Activated T-cell treated with anti-CD3 and anti-CD28 coated beads, Interleukin-2, amount 50 U/mL, for 24 hours (primary cell): ENCODE measurements at regions not wholly inside any gene's neighbourhood (a gene's known extent, or its start where the extent isn't known, plus 50 kb on each side); places are given as distances from the start of the nearest gene placed in this dataset.

Experiments used
- DNase-seq: peaks from one replicate; pipeline ENCODE4 v3.0.0-alpha.2; 2020
- H3K27ac Mint-ChIP-seq: 2 replicates; pipeline ENCODE4 v1.8.0; 2020; ENCODE audit warnings: mild to moderate bottlenecking, mixed read lengths
- H3K27me3 Mint-ChIP-seq: 2 replicates; pipeline ENCODE4 v1.8.0; 2020; ENCODE audit warnings: mixed read lengths
- H3K36me3 Mint-ChIP-seq: 2 replicates; pipeline ENCODE4 v1.8.0; 2020; ENCODE audit warnings: low read depth, mixed read lengths
- H3K4me1 Mint-ChIP-seq: 2 replicates; pipeline ENCODE4 v1.8.0; 2020; ENCODE audit warnings: low read depth, mixed read lengths
- H3K4me3 Mint-ChIP-seq: 2 replicates; pipeline ENCODE4 v1.8.0; 2020; ENCODE audit warnings: mild to moderate bottlenecking, moderate library complexity, mixed read lengths
- H3K9me3 Mint-ChIP-seq: 2 replicates; pipeline ENCODE4 v1.8.0; 2020; ENCODE audit warnings: mixed read lengths

DNA sequence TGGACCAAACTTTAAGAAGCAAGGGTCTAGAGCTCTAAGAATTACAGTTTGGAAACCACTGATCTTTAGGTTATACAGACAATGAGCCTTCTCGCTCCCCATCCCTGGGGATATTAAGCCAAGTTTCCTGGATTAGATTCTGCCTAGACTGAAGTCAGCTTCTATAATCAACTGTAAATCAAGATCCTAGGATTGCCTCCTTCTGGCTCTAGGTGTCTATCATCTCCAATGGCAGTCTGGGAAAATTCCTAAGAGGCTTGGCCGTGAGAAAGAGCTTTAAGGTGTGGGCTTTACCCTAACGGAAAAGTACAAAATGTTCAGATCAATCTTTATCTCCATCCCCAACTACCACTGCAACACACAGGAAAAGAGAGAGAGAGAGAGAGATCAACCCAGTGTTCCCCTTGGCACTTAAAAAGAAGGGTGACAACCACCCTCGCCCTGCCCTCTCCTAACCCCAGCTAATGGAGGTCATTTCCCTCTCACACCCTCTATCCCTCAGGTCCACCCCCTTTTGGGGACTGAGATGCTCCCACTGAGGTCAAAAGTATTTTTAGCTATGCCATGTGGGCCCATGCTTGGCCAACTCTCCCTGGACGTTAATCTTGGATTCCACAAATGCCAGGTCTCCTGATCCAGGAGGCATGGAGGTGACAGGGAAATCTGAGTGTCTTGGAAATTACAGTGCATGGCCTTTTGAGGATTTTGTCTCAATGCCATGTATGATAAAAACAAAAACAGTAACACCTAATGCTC lies 202.8 kb upstream of the BCL6 start:
- DNase-seq: no peak
- no peaks in the 10 kb centered on the region for H3K9me3 Mint-ChIP-seq
- H3K4me3 Mint-ChIP-seq: no peak overlapping the region
- no peaks in the 10 kb centered on the region for H3K27me3 Mint-ChIP-seq
- peaks cover 9% of the 10 kb centered on the region for H3K4me1 Mint-ChIP-seq
- H3K27ac Mint-ChIP-seq: no peak overlapping the region
- H3K36me3 Mint-ChIP-seq: no peaks in the 10 kb centered on the region

DNA sequence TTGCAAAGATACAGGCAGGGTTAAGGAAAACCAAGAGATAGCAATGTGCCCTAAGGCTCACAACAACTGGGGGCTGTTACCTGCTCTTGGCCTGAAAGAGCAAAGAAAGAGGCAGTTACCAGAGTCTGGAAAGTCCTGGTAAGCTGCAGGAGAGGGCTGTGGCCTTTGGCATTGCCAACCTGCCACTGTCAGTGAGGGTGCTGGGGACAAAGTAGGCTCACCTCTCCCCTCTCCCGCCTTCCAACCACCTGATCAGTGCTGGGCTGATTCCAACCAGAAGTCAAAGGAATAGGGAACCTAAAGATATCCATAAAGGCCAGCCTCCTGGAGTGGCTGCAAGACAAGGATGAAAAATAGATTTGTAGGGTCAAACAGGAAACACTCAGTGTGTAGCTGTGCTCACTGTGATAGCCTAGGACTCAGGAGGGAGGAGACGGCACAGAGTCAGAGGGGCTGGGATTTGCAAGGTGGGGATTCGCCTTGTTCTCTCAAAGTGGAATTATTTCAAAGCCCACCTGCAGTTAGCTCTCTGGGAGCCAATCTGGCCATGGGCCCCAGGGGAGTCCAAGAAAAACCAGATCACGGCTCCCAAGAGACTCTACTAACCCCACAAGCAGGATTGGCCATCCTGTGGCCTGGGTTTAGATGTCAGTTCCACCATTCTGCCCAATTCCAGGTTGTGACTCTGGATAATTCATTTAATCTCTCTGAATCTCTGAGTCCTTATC lies 204.0 kb upstream of the BCL6 start:
- no peak for DNase-seq
- no peaks in the 10 kb centered on the region for H3K27me3 Mint-ChIP-seq
- no peak overlapping the region for H3K27ac Mint-ChIP-seq
- H3K9me3 Mint-ChIP-seq: no peaks in the 10 kb centered on the region
- H3K4me3 Mint-ChIP-seq: no peak overlapping the region
- no peaks in the 10 kb centered on the region for H3K36me3 Mint-ChIP-seq
- H3K4me1 Mint-ChIP-seq: peaks cover 11% of the 10 kb centered on the region

DNA sequence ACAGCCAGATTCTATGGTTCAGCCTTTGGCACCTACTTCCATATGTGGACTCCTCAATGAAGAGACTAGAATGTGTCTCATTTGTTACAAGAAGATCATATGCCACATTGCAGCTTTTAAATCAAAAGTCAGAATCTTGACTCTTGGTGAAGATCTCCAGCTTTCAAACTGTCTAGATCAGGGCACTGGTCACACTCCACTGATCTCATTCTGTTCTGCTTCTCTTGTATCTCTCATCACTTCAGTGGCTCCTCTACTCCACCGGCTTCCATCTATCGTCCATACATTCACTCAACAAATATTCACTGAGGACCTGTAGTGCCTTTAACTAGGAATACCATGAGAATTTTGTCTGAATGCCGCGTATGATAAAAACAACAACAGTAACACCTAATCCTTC lies 203.3 kb upstream of the LPP start:
- Mint-ChIP-seq H3K27ac (no peak overlapping the region), H3K27me3 (no peaks in the 10 kb centered on the region), H3K9me3 (no peaks in the 10 kb centered on the region), H3K4me3 (no peak overlapping the region), H3K36me3 (no peaks in the 10 kb centered on the region), H3K4me1 (peaks cover 23% of the 10 kb centered on the region)
- no peak for DNase-seq

DNA sequence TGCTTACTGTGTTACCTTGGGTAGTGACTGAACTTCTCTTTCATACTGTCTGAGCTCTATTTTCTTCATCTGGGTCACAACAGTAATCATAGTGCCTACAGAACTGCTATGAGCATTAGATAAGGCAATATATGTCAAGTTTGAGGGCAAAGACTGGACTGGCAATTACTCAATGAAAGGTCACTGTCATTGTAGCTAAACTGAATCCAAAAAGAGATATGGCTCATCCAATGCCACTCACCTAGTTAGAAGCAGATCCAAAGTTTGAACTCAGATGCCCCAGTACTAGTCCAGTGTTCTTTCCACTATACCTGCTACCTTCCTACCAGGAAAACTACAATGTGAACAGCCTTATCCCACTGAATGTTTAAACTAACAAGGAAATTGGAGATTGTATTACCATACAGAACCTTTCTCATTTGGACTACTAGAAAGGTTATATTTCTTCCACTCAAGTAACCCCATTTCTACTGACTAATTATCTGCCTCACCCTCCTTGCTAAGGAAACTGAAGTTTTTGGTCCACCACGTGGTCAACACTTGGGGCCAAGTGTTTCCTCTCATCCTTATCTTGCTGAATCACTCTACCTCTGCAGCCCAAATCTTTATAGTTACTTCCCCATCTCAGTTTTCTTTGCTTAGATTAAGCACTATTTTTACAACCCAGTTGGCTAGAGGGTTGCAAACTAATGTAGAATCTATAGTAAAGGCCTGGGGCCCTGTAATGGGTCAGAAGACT lies 202.3 kb upstream of the LPP start:
- Mint-ChIP-seq H3K9me3 (no peaks in the 10 kb centered on the region), H3K27me3 (no peaks in the 10 kb centered on the region), H3K4me1 (peaks cover 31% of the 10 kb centered on the region), H3K4me3 (no peak overlapping the region), H3K27ac (no peak overlapping the region), H3K36me3 (no peaks in the 10 kb centered on the region)
- DNase-seq: no peak

DNA sequence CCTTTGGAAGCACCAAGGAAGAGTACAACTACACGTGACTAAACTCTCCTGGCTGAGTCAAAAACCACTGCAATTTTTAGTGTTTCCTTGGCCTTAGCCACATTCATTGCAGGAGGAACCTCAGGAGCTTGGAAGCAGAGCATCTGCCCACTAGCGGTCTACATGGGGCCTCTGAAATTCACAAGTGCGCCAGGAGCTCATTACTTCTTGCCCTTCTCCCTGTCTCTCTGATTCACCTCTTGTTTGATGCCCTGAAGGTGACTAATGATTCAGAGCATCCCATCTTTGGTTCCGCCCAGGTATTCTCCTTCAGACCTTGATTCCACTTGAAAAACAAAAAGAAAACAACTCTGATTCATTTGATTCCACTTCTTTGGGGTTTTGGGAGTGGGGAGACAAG lies 201.1 kb upstream of the LPP start:
- Mint-ChIP-seq H3K36me3 (no peaks in the 10 kb centered on the region), H3K9me3 (no peaks in the 10 kb centered on the region), H3K4me1 (peaks cover 42% of the 10 kb centered on the region), H3K4me3 (no peak overlapping the region), H3K27ac (no peak overlapping the region), H3K27me3 (no peaks in the 10 kb centered on the region)
- DNase-seq: no peak

DNA sequence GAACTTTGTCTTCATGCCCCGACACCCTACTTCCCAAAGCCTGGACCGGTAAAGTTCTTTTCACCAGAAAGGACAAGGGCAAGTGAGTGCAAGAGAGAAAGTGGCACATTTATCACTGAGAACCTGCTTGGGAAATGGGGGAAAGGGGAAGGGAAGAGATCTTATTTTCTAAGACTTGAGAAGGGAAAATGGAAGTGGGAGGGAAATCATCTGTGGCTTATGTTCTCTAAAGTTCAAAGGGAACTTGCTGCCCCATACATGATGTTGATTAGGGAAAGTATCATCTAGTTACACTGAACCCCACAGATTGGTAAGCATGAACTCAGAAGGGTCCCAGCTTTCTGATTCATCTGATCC lies 199.5 kb upstream of the LPP start:
- DNase-seq: no peak
- H3K27me3 Mint-ChIP-seq: no peaks in the 10 kb centered on the region
- no peak overlapping the region for H3K27ac Mint-ChIP-seq
- no peaks in the 10 kb centered on the region for H3K9me3 Mint-ChIP-seq
- H3K36me3 Mint-ChIP-seq: no peaks in the 10 kb centered on the region
- H3K4me3 Mint-ChIP-seq: no peak overlapping the region
- H3K4me1 Mint-ChIP-seq: peaks cover 56% of the 10 kb centered on the region

DNA sequence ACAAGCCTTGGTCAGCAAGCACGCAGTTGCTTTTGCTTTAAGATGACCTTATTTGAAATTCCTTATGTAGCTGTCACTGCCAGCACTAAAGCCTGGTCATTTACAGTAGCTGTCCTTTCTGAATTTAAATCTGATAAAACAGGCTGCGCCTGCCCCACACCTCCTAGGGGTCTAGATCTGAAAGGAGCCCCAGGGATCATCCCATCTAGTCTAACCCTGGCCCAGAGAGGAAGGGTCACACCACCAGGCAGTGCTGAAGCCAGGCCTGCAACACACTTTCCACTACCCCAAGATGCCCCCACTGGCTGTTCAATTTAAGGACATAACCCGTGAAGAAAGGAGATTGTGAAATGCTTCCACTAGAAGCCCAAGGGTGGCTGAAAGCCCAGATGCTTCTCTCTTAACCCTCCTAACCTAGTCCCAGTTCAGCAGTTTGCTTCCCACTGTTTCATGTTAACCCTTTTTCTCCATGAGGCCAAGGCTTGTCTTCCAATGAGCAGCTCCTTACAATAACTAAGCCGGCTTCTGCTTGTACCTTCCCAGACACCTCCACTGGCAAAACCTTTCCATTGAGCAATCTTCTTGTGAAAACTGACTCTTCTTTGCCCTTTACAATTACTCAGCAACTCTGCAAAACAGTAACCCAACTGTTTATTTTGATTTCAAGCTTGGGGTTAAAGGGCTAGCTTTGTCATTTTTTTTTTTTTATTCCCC lies 198.9 kb upstream of the LPP start:
- Mint-ChIP-seq H3K36me3 (no peaks in the 10 kb centered on the region), H3K27me3 (no peaks in the 10 kb centered on the region), H3K4me3 (no peak overlapping the region), H3K9me3 (no peaks in the 10 kb centered on the region), H3K27ac (no peak overlapping the region), H3K4me1 (peaks cover 57% of the 10 kb centered on the region)
- no peak for DNase-seq

DNA sequence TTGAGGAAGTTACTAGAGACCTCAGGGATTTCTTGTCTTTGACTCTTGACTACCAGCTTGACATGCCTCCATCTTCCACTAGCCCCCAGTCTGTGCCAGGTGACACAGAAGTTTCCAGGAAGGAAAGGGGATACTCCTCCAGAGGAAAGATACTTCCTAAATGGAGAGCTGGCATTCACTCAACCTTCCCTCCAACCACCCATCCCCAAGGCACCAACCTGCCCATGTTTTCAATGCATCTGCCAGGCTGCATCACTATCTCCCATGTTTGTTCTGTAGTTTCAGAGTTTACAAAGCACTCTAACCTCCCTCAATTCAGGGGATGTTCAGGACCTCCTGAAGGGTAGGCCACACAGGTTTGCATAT lies 198.4 kb upstream of the LPP start:
- no peak for DNase-seq
- H3K27me3 Mint-ChIP-seq: no peaks in the 10 kb centered on the region
- no peaks in the 10 kb centered on the region for H3K36me3 Mint-ChIP-seq
- H3K27ac Mint-ChIP-seq: no peak overlapping the region
- H3K9me3 Mint-ChIP-seq: no peaks in the 10 kb centered on the region
- H3K4me3 Mint-ChIP-seq: no peak overlapping the region
- H3K4me1 Mint-ChIP-seq: peaks cover 57% of the 10 kb centered on the region

DNA sequence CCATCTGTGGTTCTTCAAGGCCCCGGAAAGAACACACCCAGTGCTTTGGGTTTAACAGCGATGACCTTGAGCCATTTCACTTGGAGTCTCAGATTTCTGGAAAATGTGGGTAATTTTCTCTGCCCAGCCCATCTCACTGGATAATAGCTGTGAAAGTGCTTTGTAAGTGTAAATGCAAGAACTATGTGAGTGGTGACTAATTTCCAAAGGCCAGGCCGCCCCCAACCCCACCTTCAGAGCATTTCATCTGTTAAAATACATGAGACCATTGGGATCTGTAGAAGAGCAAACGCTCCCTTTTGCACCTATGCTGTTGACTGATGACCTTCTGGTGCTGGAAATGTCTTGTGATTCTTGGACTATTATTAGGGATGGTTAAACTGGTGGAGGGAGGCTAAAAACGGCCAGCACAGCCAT lies 196.8 kb upstream of the LPP start:
- no peak overlapping the region for H3K27ac Mint-ChIP-seq
- no peaks in the 10 kb centered on the region for H3K27me3 Mint-ChIP-seq
- no peaks in the 10 kb centered on the region for H3K36me3 Mint-ChIP-seq
- H3K4me1 Mint-ChIP-seq: peaks cover 48% of the 10 kb centered on the region
- no peak overlapping the region for H3K4me3 Mint-ChIP-seq
- no peaks in the 10 kb centered on the region for H3K9me3 Mint-ChIP-seq
- DNase-seq: no peak

DNA sequence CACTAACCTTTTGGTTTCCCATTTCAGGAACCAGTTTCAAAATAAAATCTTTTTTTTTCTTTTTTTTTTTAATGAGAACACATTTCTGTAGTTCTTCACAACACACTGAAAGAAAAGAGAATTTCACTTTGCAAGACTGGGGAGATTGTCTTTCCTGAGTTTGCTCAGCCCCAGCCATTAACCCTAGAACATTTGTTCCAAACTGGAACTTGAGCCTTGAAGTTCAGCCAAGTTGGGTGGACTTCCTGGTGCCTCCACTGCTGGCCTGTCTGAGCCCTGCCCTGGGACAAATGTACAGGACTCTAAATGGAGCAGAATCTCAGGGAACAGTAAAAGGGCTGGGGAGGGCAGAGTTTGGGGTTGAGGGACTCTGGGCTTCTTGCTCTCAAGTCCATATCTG lies 196.4 kb upstream of the LPP start:
- Mint-ChIP-seq H3K4me3 (no peak overlapping the region), H3K9me3 (no peaks in the 10 kb centered on the region), H3K27me3 (no peaks in the 10 kb centered on the region), H3K36me3 (no peaks in the 10 kb centered on the region), H3K27ac (no peak overlapping the region), H3K4me1 (peaks cover 48% of the 10 kb centered on the region)
- DNase-seq: no peak

DNA sequence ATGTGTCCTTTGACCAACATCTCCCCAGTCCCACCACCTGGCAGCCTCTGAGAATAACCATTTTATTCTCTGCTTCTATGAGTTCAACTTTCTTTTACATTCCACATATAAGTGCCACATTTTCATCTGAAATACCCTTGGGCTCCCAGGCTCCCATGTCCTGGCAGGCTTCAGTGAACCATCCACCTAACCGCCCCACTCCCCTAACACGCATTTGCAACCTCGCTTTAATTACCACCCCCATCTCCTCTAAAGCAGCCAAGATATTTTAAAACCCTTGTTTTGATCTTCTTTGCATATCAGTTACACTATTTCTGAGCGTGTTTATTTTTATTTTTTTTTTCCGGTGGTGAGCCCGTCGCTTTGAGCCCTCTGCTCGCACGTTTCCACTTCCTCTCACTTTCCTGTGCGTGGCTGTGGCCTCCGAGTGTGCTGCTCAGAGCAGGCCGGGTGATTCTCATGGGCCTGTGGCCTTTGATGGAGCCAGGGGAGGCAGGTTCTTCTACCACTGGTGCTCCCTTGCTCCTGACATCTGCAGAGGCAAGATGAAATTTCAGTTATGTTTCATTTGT lies 195.4 kb upstream of the LPP start:
- Mint-ChIP-seq H3K27ac (peak overlapping the region; percentile 68), H3K36me3 (no peaks in the 10 kb centered on the region), H3K4me3 (peak overlapping the region; percentile 37), H3K27me3 (no peaks in the 10 kb centered on the region), H3K4me1 (peaks cover 48% of the 10 kb centered on the region), H3K9me3 (no peaks in the 10 kb centered on the region)
- DNase-seq: peak; percentile 63

DNA sequence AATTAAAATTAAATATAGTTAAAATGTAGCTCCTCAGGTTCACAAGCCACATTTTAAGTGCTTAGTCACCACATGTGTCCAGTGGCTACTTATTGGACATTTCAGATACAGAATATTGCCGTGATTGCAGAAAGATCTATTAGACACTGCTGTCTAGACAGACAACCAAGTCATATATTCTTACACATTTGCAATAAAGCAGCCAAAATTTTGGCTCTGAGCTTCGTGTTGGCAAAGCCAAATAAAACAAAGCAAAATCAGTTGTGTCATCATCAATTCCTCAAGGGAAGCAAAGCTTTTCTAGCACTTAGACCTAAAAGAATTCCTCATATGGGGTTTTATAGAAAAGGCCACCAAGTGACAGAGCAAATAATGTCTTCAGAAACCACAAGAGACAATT lies 193.1 kb upstream of the LPP start:
- no peak for DNase-seq
- peaks cover 37% of the 10 kb centered on the region for H3K4me1 Mint-ChIP-seq
- H3K27me3 Mint-ChIP-seq: no peaks in the 10 kb centered on the region
- H3K9me3 Mint-ChIP-seq: no peaks in the 10 kb centered on the region
- no peak overlapping the region for H3K4me3 Mint-ChIP-seq
- H3K36me3 Mint-ChIP-seq: no peaks in the 10 kb centered on the region
- no peak overlapping the region for H3K27ac Mint-ChIP-seq

DNA sequence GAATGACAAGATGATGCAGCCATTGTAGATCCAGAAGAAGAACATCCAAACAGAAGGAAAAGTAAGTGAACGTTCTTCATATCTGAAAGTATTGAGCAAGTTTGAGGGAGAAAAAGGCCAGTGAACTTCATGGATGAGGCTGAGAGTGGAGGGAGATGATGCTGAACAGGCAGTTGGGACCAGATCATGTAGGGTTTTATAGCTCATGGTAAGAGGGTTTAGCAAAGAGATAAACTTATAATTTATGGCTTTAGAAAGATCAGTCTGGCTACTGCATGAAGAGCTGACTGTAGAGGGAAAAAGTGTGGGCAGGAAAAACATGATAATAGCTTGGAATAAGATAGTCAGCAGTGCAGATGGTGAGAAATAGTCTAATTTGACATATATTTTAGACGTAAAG lies 192.6 kb upstream of the LPP start:
- no peak for DNase-seq
- no peak overlapping the region for H3K27ac Mint-ChIP-seq
- H3K27me3 Mint-ChIP-seq: no peaks in the 10 kb centered on the region
- H3K36me3 Mint-ChIP-seq: no peaks in the 10 kb centered on the region
- H3K4me3 Mint-ChIP-seq: no peak overlapping the region
- no peaks in the 10 kb centered on the region for H3K9me3 Mint-ChIP-seq
- H3K4me1 Mint-ChIP-seq: peaks cover 33% of the 10 kb centered on the region

DNA sequence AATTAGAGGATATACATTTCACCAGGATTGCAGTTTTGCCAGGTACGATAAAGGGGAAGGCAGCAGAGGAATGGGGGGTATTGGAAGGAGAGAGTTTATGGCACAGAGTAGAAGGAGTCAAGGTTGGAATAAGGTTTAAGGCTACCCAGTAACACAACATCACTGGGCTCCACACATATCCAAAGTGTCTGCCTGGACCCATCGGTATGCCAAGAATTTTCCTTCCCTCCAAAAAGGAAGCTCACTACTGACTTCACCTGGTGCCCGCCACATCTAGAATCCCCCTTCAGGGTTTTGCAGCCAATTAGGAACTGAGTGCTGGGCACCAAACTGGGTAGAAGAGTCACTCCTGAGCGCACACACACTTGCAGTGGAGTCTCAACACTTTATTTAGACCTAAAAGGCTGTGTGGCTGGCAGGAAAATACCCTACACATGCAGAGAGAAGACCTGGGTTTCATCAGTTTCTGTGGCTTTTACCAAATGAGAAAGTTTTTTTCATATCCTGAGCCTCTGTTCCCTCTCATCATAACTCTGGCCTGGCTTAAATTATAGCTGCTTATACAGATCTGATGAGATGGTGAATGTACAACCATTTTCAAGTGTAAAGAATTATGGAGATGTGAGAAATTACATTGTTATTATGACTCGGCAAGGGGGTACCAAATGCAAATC lies 190.8 kb upstream of the LPP start:
- Mint-ChIP-seq H3K4me1 (peaks cover 17% of the 10 kb centered on the region), H3K27me3 (no peaks in the 10 kb centered on the region), H3K36me3 (no peaks in the 10 kb centered on the region), H3K27ac (no peak overlapping the region), H3K9me3 (no peaks in the 10 kb centered on the region), H3K4me3 (no peak overlapping the region)
- DNase-seq: no peak
